Stimulated activated CD4-positive, alpha-beta T cell treated with anti-CD3 and anti-CD28 coated beads, Interleukin-4, amount 100 ng/mL, for 24 hours (primary cell): ENCODE measurements at regions not wholly inside any gene's neighbourhood (a gene's known extent, or its start where the extent isn't known, plus 50 kb on each side); places are given as distances from the start of the nearest gene placed in this dataset.

Source experiments
- DNase-seq: peaks from one replicate; pipeline ENCODE4 v3.0.0-alpha.2; 2020

DNA sequence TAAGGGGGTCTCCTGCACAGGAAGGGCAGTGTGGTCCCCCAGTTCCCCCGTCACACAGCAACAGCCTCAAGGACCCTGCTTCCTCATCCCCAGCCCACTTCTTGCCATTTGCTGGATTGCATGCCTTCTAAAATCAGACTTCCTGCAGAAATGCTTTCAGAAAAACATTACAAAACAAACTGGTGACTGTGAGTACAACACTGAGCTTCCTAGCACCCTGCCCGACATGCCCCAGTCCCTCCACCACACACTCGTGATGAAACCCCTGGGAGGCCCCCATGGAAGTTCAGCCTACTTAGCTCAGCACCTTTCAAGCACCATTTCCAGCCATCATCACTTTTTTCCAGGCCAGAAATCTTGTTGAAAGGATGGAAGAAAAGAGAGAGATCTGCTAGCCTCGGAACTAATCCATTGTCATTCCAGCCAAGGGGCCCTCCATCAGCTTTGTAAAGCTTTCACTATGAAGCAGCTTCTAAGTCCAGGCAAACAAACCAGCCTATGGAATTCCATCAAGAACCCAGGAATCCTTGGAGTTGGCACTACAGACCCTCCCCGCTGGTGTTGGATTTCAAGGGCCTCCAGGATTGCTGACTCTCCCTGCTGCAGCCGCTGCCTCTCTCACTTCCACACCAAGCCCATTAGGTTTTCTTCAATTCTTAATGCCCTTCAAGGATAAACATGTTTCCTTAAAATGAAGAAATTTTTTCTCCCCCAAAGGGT is 114.6 kb downstream of the C5orf15 start:
- DNase-seq, result no peak

DNA sequence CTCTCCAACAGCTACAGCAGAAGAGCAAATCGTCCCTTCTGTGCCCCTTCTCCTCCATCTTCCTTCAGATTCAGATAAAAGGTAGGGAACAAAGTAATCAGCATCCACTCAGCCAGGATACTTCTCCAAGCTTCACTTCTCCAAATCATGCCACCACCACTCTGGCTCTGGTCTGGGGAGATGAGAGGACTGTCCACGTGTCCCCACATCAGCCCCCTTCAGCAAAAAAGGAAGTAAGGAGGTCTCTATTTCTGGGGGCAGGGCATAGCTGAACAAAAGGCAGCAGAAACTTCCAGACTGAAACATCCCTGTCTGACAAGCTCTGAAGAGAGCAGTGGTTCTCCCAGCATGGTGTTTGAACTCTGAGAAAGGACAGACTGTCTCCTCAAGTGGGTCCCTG is 116.9 kb downstream of the C5orf15 start:
- DNase-seq, result no peak

DNA sequence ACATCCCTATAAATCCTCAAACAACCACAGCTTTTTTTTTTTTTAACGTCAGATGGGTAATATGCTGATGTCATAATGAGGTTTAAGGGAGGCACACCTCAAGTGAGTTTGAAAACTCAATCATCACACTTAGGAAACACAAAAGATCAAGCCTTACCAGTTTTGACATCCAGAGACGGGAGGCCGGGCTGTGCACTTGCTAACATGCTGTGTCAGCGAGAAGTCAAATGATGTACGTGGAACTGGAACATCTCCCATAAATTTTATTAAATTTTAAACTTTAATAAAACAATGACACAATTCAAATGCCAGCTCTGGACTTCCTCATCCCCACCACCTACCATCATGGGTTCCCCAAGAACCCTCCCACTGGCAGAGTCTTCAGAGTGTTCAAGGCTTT is 117.6 kb downstream of the C5orf15 start:
- no peak for DNase-seq

DNA sequence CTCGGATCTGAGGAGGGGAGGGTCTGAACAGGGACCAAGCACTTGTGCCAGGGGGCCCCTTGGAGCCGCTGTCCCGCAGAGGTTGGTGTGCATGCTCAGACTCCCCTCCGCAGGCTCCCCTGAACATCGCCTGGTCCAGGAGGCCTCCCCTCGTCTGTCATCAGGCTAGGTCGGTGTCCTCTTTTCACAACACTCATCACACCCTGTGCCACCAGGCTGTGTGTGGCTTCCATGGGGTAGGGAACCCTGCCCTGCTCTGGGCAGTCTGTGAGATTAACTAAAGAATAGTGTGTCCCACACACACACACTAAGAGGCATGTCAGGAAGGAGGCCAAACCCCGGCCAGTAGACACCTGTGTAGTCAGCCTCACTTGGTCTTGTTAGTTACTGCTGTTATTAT is 119.3 kb downstream of the C5orf15 start:
- DNase-seq, result no peak

DNA sequence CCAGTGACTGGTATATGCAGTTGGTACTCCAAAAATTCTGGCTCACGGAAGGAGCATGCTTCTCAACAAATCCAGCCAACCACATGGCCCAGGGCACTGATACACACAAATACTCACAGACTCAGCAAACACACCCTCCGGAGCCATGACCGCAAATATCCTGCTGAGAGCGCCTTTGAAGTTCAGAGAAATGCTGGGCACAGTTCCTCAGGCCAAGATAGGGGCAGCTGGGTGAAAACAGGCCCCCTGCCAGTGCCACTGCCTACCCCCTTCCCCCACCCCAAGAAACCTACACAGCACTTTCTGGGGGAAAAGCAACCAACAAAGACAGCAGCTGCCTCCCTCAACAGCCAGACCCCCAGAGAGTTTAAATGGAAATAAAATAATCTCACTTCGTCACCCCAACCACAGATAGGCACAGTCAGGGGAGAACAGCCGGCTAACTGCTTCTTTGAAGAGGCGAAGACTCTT is 120.0 kb downstream of the C5orf15 start:
- no peak for DNase-seq

DNA sequence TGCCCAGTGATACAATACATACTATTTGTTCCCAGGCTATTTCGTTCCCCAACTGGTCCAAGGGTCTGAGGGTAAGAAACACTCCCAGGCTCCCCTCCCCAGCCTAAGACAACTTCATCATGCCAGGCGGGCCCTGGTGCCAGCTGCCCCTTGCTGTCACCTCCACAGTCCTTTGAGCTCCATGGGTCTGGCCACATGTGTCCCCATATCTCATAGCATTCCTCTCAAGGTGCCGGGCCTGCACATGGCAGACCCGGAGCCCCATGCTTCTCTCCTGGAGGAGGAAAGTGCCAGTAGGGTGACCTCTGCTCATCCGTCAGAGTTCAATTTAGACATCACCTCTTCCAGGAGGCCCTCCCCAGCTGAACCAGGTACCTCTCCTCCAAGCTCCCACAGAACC is 120.5 kb downstream of the C5orf15 start:
- DNase-seq, result no peak

DNA sequence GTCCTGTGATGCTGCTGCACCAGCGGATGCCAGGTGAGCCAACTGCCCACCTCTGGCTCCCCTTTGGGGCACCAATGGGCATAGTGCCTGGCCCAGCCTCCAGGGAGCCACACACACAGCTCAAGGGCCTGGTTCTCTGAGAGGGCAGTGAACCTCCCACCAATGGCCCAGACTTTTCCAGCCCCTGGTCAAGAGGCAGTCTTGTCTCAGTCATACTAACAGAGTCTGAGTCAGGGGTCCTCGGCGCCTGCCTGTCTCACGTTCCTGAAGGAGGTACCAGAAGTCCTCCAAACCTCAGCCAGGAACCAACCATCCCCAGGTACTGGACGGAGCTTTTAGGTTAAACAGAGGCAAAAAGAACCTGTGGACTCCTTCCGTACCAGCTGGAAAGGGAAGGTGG is 121.1 kb downstream of the C5orf15 start:
- DNase-seq, result no peak

DNA sequence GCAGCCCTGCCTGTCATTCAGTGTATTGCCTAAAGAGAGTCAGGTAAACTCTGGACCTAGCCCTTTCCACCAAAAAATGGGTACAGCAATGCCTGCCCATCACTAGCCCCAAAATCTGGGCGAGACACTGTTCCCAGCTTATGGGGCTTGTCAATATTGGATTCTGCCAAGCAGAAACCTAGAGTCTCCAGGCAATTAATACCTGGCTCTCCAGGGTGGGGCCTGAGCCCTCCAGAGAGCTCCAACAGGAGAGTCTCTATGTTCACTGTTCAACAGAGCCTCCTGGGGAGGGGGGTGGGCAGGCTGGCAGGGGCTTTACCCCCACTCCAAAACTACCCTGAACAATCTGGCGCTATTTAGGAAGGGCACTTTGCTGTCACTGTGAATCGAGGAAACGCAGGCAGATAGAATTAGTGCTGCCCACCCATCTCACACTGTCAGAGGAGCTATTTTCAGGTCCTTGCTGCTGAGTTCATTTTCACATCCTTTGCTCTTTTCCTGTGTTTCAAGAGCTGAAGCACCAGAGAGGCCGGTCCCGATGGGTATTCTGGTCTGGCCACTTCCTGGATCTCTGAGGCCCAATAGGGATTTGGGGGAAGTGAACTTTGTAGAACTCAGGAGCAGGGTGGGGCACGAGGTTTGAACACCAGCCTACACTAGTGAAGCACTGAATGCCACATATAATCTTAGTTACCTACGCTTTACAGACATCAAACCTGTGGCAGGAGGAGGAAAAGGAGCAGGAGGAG is 121.8 kb downstream of the C5orf15 start:
- DNase-seq, result no peak

DNA sequence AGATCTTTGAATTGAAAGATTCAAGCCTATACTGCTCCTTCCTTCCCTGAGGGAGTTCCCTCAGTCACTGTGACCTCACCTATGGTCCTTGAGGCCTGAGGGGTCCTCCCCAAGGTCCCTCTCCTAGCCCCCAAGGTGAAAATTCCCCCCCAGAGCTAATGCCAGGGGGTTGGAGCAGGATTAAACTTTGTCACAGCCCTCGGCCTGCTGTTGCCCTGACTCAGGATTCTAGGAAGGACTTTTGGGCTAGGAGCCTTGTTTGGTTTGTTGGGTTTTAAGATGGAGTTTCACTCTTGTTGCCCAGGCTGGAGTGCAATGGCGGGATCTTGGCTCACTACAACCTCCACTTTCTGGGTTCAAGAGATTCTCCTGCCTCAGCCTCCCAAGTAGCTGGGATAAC is 123.2 kb downstream of the C5orf15 start:
- DNase-seq, result no peak

DNA sequence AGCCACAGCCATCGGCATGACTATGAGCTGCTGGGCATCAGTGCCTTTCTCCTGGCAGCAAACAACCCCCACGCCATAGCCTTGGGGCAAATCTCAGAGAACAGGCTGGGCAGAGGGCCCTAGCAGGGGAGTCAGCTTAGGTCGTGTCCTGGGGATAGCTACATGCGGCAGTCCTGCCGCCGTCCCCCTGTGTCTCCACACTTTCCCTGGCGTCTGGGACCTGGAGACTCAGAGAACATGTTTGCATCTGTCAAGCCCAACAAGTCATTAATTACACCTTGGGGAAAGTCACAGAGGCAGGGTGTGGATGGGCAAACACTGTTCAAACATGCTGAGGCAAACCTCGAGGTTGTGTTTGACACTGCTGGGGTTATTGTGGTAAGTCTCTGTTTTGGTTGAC is 123.6 kb downstream of the C5orf15 start:
- DNase-seq, result no peak

DNA sequence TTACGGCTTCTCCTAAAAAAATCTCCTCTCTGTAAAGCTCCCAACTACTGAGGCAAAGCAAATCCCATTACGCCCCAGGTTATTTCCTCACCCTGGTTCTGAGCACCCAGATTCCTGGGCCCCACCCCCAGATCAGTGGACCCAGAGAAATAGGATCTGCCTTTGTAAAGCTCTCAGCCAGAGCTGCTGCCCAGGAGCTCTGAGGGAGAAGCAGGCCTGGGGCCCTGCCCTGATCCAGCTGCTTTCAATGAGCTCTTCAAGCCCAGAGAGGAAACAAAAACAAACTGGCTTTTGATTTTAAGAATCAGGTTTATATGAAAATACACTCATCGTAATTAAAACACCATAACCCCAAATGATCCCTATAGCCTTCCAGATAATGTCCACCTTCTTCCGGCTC is 124.5 kb downstream of the C5orf15 start:
- no peak for DNase-seq

DNA sequence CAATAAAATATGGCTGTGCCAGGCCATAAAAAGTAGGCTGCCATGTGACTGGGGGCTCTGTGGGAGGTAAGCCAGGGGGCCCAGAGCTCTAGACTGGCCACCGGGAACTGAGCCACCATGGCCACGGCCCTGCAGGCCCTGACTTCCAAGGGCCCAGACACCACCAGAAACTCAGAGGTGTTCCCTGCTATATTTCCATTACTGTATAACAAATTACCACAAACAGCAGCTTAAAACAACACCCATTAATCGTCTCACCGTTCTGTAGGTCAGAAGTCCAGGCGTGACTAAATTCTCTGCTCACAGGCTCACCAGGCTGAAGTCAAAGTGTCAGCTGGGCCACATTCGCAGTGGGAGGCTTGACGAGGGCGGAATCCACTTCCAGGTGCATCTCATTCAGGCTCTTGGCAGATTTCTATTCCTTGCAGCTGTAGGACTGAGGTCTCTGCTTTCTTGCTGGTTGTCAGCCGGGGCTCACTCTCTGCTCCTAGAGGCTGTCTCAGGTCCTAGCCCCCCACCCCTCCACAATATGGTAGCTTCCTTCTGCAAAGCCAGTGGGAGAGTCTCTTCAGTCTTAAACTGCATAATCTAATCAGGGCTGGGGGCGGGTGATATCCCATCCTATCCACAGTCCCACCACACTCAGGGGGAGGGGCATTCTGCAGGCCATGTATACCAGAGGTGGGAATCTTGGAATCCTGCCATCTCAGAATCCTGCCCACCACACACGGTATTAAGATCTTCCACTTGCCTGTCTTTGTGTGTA is 125.4 kb downstream of the C5orf15 start:
- no peak for DNase-seq

DNA sequence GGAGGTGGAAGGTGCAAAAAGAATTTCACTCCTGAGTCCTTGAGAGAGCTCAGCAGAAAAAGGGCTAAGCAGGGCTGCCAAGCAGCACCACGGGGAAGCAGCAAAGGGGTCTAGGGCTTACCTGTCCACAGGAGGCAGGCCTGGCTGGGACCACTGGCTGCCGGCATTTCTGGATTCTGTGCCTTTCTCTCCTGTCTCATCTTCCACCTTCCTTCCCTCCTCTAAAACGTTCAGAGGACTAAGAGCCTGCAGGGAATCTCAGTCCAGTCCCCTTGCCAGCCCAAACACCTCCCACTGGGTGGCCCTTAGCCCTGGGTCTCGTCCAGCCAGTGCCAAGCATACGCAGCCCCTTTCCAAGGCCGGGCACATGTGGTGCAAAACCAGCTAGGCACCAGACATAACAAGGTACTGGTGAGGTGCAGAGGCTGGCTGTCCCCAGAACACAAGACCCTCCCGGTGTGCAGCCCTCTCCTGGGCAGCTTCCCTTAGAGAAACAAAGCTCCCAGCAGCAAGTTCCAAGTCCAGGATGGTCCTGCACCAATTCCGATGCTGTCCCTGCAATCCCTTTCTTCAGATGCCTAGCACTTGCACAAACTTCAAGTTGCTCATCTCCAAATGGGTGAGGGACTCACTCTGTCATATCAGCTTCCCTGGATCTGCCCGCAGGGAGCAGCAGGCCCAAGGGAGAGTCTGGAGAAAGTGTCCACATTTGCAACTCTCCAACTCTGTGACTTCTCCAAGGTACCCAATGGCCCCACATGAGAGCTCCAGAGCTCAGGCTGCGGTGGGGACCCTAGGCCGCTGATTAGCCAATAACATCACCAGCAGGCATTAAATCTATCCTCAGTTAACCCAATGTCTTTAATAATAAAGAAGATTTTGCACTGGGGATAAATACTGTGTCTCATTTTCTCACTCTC is 126.3 kb downstream of the C5orf15 start:
- DNase-seq, result no peak

DNA sequence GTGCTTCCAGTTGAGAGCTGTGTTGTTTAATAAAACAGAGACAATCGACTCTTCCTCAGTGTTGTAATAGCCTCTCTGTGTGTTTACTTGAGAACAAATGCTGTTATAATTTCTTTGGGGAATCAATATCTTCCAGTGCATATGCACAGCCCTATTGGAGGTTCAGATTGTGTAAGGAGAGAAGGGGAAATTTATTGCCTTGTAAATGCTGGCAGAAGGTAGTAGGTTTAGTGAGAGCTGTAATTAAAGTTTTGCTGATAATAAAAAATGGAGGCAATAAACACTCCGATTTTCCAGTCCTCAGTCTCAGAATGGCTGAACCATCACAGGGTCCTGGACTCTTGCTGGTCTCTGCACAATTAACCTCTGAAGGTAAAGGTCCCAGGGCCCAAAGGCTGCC is 128.3 kb downstream of the C5orf15 start:
- no peak for DNase-seq

DNA sequence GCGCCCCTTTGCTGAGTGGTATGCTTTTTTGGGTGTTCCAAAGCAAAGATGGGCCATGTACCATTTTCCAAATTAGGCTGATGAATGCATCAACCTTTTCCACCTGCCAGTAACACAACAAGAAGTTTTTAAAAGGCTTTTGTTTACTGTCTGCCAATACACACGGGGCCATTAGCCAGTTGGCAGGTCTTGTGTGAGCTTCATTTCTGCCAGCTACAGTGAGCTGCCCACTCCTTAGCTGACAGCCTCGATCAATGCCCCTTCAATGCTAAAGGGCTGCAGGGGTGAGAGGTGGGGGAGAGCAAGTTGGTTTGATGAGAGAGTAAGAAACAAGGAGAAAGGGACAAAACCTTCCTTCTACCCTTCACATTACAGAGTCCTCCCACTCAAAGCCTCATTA is 128.7 kb downstream of the C5orf15 start:
- no peak for DNase-seq

DNA sequence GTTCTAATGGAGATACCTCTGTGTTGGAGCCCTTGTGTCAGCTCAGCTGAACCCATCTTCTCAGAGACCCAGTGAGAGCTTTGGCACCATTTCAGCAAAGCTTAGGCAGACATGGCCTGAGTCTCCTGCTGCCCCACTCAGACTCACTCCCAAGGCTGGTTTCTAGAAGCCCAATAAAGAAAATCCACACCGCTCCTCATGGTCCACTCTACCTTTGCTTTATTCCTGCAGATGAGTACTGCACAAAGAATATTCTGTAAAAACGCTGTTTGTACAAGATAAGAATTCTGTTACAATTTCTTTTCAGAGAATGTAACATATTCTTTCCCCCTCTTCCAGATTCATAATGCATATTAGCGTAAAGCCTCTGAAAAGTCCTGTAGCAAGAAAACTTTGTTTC is 129.3 kb downstream of the C5orf15 start:
- no peak for DNase-seq

DNA sequence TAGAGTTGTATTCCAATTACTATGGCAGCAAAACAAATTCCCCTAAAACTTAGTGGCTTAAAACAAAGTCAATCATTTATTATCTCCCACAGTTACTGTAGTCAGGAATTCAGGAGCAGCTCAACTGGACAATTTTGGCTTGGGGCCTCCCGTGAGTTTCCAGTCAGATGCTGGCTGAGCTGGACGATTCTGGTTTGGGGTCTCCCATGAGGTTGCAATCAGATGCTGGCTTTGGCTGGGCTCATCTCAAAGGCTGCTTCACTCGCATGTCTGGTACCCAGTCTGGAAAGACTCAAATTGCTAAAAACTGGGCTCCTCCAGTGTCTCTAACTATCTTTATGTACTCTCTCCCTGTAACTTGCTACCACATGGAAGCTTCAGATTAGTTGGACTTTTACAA is 130.1 kb downstream of the C5orf15 start:
- DNase-seq, result no peak

DNA sequence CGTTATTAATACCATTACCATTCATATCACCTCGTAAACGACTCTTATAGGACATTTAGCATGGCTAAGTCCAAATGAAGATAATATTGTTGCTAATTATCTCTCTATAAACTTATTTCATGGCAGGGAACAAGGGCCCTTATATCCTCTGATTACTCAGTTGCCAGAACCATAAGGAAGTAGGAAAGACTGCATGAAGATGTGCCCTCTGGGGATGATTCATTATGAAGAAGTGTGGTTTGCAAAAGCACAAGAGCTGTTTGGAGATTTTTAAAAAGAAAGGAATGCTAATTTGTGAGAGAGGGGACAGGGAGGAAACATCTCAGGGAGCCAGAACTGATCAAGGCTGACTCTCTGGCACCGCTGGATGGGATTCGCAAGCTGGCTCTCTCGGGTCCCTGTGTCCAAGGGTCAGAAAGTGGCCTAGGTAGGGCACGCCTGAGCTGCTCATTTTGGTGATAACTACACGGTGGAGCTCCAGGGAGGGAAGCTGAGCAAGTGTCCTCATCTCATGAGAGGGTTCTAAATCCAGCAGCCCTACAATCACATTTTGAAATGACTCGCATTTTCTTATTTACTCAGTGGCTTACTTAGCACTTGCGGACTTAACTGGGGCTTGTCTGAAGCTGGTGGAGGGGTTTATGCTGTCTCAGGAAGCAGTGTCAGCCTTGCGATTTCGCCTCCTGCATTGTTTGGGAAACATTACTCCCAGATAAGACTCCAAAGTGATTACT is 136.8 kb downstream of the C5orf15 start:
- DNase-seq, result no peak

DNA sequence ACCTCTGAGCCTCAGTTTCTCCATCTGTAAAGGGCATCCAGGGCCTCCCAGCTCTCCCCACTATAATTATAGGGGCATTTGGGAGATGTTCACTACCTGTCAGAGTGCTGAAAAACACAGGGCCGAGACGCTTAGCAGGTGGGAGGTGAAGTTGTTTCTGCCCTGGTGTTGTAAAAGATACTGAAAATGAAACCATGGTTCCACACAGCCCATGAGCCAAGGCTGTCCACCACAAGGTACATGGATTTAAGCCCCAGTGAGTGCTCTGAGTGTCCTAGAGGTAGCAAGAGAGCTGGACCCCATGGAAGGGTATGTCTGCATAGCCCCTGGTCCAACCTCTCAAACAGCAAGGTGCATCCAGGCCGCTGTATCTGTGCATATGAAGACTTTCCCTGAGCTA is 137.5 kb downstream of the C5orf15 start:
- no peak for DNase-seq

DNA sequence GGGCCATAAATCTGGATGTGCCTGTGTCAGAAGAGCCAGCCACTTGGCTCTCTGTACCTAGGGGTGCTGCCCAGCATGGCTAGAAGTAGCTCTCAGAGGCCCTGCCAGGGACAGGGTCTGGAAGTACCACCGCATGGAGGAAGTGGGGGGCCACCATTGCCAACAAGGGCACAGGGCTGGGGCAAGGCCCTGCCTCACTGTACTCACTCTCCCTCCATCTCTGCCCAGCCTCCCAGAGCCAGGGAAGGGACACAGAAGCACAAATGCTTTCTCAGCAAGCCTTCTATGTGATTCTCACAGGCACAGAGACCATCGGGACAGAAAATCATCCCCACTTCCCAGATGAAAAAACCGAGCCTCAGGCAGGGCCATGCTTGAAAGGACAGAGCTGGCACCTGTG is 138.1 kb downstream of the C5orf15 start:
- DNase-seq, result no peak

DNA sequence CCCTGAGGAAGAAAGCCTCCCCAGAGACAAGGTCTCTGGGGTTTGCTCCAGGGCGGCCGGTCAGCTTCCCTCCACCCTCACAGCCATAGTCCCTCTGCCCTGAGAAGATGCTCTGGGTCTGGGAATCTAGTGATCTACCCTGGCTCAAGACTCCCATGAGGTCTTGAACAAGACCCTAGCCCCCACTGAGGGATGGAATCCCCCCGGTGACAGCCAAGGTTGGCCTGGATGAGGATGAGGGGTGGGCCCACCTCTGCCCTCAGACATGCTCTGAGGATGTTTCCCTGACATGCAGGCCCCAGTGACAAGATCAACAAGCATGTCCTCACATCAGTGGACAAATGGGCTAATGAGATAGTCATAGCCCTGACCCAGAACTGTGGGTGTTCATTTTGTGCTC is 138.6 kb downstream of the C5orf15 start:
- DNase-seq, result no peak

DNA sequence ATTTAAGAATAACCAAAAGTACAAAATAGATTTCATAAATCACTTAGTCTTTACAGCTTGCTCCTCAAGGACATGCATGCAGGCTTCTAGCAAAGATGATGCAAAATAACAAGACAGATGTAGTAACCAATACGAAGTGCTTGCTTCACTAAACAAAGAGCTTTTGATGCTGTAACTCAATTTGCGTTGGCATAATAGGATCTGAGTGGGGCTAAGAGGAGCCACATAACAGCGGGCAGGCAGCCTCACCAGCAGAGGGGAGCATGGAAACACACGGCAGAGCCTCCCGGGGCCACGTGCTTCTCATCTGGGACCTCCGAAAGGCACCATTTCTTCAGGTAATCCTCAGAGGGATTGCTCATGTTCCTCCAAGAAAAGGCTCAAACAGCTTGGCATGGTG is 139.7 kb downstream of the C5orf15 start:
- no peak for DNase-seq
